ENCODE measurements at regions not wholly inside any gene's neighbourhood (a gene's known extent, or its start where the extent isn't known, plus 50 kb on each side); places are given as distances from the start of the nearest gene placed in this dataset.

DNA sequence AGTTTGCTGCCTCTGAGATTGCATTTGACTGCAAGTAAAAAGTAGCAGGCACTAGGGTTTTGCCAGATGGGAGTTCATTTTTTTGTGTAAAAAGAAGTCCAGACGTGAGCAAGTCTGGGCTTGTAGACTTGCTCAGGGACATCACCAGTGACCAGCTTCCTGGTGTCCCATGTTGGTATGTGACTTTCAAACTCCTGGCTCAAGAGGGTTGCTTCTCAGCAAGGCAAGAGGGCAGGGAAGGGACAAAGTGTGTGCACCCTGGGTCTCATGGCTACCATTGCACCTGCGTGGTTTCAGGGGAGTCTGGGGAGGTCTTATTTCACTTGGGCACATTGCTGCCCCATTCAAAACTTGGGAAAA is 79.3 kb upstream of the ZNF716 start:
- no peaks in the 10 kb centered on the region for H3K4me1 Mint-ChIP-seq
- H3K9me3 Mint-ChIP-seq (ENCODE audit: insufficient read depth) = peaks cover 14% of the 10 kb centered on the region
- ChIA-PET POLR2A (no interaction called here), CTCF (no interaction called here)
- TF ChIP-seq, protein P1, sequence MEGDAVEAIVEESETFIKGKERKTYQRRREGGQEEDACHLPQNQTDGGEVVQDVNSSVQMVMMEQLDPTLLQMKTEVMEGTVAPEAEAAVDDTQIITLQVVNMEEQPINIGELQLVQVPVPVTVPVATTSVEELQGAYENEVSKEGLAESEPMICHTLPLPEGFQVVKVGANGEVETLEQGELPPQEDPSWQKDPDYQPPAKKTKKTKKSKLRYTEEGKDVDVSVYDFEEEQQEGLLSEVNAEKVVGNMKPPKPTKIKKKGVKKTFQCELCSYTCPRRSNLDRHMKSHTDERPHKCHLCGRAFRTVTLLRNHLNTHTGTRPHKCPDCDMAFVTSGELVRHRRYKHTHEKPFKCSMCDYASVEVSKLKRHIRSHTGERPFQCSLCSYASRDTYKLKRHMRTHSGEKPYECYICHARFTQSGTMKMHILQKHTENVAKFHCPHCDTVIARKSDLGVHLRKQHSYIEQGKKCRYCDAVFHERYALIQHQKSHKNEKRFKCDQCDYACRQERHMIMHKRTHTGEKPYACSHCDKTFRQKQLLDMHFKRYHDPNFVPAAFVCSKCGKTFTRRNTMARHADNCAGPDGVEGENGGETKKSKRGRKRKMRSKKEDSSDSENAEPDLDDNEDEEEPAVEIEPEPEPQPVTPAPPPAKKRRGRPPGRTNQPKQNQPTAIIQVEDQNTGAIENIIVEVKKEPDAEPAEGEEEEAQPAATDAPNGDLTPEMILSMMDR (IDR thresholded peaks at IDR 0.05) = no peak
- TF ChIP-seq EZH2 (IDR thresholded peaks at IDR 0.05; ENCODE audit: borderline replicate concordance, insufficient read depth, low read depth, low read length, poor library complexity, severe bottlenecking) = no peak
- Histone ChIP-seq H3K4me3 (ENCODE audit: control extremely low read depth in 1 of 5, extremely low read depth in 1 of 5, insufficient read depth in 1 of 5, low read depth in 2 of 5, low read length in 4 of 5) (no peak overlapping the region), H2AFZ (ENCODE audit: insufficient read depth, low read depth, low read length, poor library complexity, severe bottlenecking) (no peak overlapping the region), H3K4me2 (replicated peaks; ENCODE audit: low read depth, low read length, poor library complexity, severe bottlenecking) (no peak overlapping the region), H3K4me1 (ENCODE audit: control insufficient read depth in 2 of 2, insufficient read depth in 2 of 2, low read length in 2 of 2) (no peaks in the 10 kb centered on the region), H3K27ac (ENCODE audit: low read length in 2 of 2) (no peak overlapping the region), H3K79me2 (ENCODE audit: control insufficient read depth, insufficient read depth, low read length) (no peaks in the 10 kb centered on the region), H3K27me3 (replicated peaks in 1 of 4; ENCODE audit: control extremely low read depth in 1 of 4, control insufficient read depth in 3 of 4, insufficient read depth in 4 of 4, low read length in 3 of 4) (no peaks in the 10 kb centered on the region), H4K20me1 (ENCODE audit: control insufficient read depth, insufficient read depth, low read length, poor library complexity, severe bottlenecking) (no peaks in the 10 kb centered on the region), H3K9me3 (ENCODE audit: control extremely low read depth in 1 of 3, control insufficient read depth in 2 of 3, insufficient read depth in 1 of 3, low read length in 2 of 3) (peaks cover 0 to 62% (median 13%) of the 10 kb centered on the region in 3 donors), H3K36me3 (replicated peaks in 1 of 2; ENCODE audit: control extremely low read depth in 1 of 2, control insufficient read depth in 1 of 2, extremely low read depth in 1 of 2, insufficient read depth in 2 of 2, low read length in 1 of 2) (no peaks in the 10 kb centered on the region), H3K9ac (ENCODE audit: low read length) (no peak overlapping the region)
- WGBS (ENCODE audit: insufficient coverage) = 63% methylated on average over 1 of the region's 2 CpGs
- intact Hi-C loops (cut with micrococcal nuclease) = no loop called here
- H3K27ac Mint-ChIP-seq = no peak overlapping the region
- DNase-seq (no peak), ATAC-seq (ENCODE audit: low read depth) (no peak)
- no peak overlapping the region for H3K4me3 Mint-ChIP-seq
- no peaks in the 10 kb centered on the region for H3K27me3 Mint-ChIP-seq

DNA sequence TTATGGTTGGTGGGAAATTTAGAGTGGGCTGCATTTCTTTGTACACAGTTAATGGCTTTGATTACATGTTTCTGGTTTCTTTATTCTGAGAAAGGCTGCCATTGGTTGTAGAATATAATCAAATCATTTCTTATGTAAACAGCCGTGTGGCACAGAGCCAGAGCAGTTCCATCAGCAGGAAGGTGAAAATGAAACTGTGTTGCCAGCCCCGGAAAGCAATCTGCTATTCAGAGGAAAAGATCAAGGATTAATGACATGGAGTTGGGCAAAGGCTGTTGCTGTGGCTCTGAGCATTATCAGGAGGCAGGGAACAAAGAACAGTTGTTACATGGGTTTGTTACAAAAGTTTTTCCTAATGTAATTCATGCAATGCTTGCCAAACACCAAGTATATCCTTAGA is 74.2 kb upstream of the ZNF716 start:
- no peak overlapping the region for H3K4me3 Mint-ChIP-seq
- H3K79me2 ChIP-seq (ENCODE audit: control insufficient read depth, insufficient read depth, low read length) = no peaks in the 10 kb centered on the region
- no peak overlapping the region for H3K27ac ChIP-seq (ENCODE audit: low read length in 2 of 2)
- H3K27me3 Mint-ChIP-seq = no peaks in the 10 kb centered on the region
- WGBS (ENCODE audit: insufficient coverage) = 75% methylated on average over 2 of the region's 2 CpGs
- H3K9me3 ChIP-seq (ENCODE audit: control extremely low read depth in 1 of 3, control insufficient read depth in 2 of 3, insufficient read depth in 1 of 3, low read length in 2 of 3) = peaks cover 0 to 38% (median 13%) of the 10 kb centered on the region in 3 donors
- H3K4me3 ChIP-seq (ENCODE audit: control extremely low read depth in 1 of 5, extremely low read depth in 1 of 5, insufficient read depth in 1 of 5, low read depth in 2 of 5, low read length in 4 of 5) = no peak overlapping the region
- intact Hi-C loops (cut with micrococcal nuclease) = no loop called here
- ChIA-PET CTCF (no interaction called here), POLR2A (no interaction called here)
- ATAC-seq (ENCODE audit: low read depth) (no peak), DNase-seq (no peak)
- no peaks in the 10 kb centered on the region for H3K4me1 Mint-ChIP-seq
- H3K27me3 ChIP-seq (replicated peaks in 1 of 4; ENCODE audit: control extremely low read depth in 1 of 4, control insufficient read depth in 3 of 4, insufficient read depth in 4 of 4, low read length in 3 of 4) = no peaks in the 10 kb centered on the region
- TF ChIP-seq EZH2 (IDR thresholded peaks at IDR 0.05; ENCODE audit: borderline replicate concordance, insufficient read depth, low read depth, low read length, poor library complexity, severe bottlenecking) = no peak
- TF ChIP-seq, protein P1 (IDR thresholded peaks at IDR 0.05) = no peak
- no peak overlapping the region for H3K27ac Mint-ChIP-seq
- no peak overlapping the region for H3K4me2 ChIP-seq (replicated peaks; ENCODE audit: low read depth, low read length, poor library complexity, severe bottlenecking)
- peaks cover 10% of the 10 kb centered on the region for H3K9me3 Mint-ChIP-seq (ENCODE audit: insufficient read depth)
- no peak overlapping the region for H2AFZ ChIP-seq (ENCODE audit: insufficient read depth, low read depth, low read length, poor library complexity, severe bottlenecking)
- H3K4me1 ChIP-seq (ENCODE audit: control insufficient read depth in 2 of 2, insufficient read depth in 2 of 2, low read length in 2 of 2) = no peaks in the 10 kb centered on the region
- H3K36me3 ChIP-seq (replicated peaks in 1 of 2; ENCODE audit: control extremely low read depth in 1 of 2, control insufficient read depth in 1 of 2, extremely low read depth in 1 of 2, insufficient read depth in 2 of 2, low read length in 1 of 2) = no peaks in the 10 kb centered on the region
- H4K20me1 ChIP-seq (ENCODE audit: control insufficient read depth, insufficient read depth, low read length, poor library complexity, severe bottlenecking) = no peaks in the 10 kb centered on the region
- H3K9ac ChIP-seq (ENCODE audit: low read length) = no peak overlapping the region
